Thyroid gland (tissue), 4 donors: ENCODE measurements at regions not wholly inside any gene's neighbourhood (a gene's known extent, or its start where the extent isn't known, plus 50 kb on each side); places are given as distances from the start of the nearest gene placed in this dataset.

Source experiments
- DNase-seq, 2 donors: peaks; one replicate each; pipeline ENCODE4 v3.0.0-alpha.2; 2019
- H3K27ac ChIP-seq, 3 donors: fragments of 200-600 bp; sonication (generic); 1 replicate in 2 of 3; 2 replicates in 1 of 3; pipeline ENCODE4 v1.5.1; 2016 to 2019; ENCODE audit warnings: mild to moderate bottlenecking in 1 of 3, moderate library complexity in 1 of 3
- H3K27me3 ChIP-seq: fragments of 200-600 bp; sonication (generic); one replicate; pipeline ENCODE4 v1.5.1; 2019
- H3K36me3 ChIP-seq, 2 donors: fragments of 200-600 bp; sonication (generic); one replicate each; pipeline ENCODE4 v1.5.1; 2016 to 2019
- H3K4me1 ChIP-seq, 2 donors: fragments of 200-600 bp; sonication (generic); one replicate each; pipeline ENCODE4 v1.5.1; 2017 to 2019
- H3K4me3 ChIP-seq, 3 donors: fragments of 200-600 bp; sonication (generic); replicated peaks in 1 of 3; 1 replicate in 2 of 3; 2 replicates in 1 of 3; pipeline ENCODE4 v1.5.1; 2016; ENCODE audit warnings: mild to moderate bottlenecking in 1 of 3
- H3K9me3 ChIP-seq: fragments of 200-600 bp; sonication (generic); one replicate; pipeline ENCODE4 v1.5.1; 2017
- POLR2A ChIP-seq, 2 donors: fragments of 450-650 bp; IDR thresholded peaks; one replicate each; pipeline ENCODE4 v1.6.1; 2017; ENCODE audit warnings: antibody characterized with exemption in 2 of 2, mild to moderate bottlenecking in 2 of 2, moderate library complexity in 1 of 2
- WGBS, 2 donors: methylation state at CpG; one replicate each; pipeline ENCODE4 v1.1.5; 2017; 5-methylcytosine and 5-hydroxymethylcytosine counted together
- intact Hi-C: fragments of 100-400 bp; cut with DNase I; formaldehyde crosslinking; loops from one replicate; pipeline ENCODE4 v1.15.1; 2023
- TF ChIP-seq, protein P1 (sequence below), 6 experiments: fragments of 200-600 bp in 3 of 6; fragments of 450-650 bp in 3 of 6; sonication (generic) in 3 of 6; IDR thresholded peaks; one replicate each; pipeline ENCODE4 v1.5.1; 2016 to 2019; ENCODE audit warnings: antibody characterized with exemption in 6 of 6, mild to moderate bottlenecking in 2 of 6, inconsistent platforms in 1 of 6, moderate library complexity in 1 of 6

DNA sequence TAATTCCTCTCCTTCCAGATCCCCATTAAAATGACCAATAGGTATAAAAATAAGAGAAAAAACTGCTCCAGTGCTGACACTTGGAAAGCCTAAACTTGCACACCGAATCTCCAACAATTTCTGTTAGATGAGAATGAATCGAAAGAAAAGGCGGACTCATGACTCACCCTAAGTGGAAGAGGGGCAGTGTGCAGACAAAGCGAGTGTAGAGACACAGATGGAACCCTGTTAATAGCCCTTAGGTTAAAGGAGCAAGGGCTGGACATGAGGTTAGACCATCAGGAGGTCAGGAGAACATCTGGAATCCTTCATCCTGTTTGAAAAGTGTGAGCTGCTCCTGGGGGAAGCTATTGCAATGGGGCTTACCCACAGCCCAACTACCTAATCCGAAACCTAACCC, 103.4 kb upstream of the GLI3 start:
- intact Hi-C loops: no loop called here
- no peaks in the 10 kb centered on the region for H3K27me3 ChIP-seq
- WGBS, 2 donors: 87 to 89% methylated on average over 5 of the region's 5 CpGs
- H3K36me3 ChIP-seq: no peaks in the 10 kb centered on the region
- no peak overlapping the region for H3K27ac ChIP-seq
- TF ChIP-seq POLR2A (IDR thresholded peaks at IDR 0.05): no peak
- TF ChIP-seq, protein P1, sequence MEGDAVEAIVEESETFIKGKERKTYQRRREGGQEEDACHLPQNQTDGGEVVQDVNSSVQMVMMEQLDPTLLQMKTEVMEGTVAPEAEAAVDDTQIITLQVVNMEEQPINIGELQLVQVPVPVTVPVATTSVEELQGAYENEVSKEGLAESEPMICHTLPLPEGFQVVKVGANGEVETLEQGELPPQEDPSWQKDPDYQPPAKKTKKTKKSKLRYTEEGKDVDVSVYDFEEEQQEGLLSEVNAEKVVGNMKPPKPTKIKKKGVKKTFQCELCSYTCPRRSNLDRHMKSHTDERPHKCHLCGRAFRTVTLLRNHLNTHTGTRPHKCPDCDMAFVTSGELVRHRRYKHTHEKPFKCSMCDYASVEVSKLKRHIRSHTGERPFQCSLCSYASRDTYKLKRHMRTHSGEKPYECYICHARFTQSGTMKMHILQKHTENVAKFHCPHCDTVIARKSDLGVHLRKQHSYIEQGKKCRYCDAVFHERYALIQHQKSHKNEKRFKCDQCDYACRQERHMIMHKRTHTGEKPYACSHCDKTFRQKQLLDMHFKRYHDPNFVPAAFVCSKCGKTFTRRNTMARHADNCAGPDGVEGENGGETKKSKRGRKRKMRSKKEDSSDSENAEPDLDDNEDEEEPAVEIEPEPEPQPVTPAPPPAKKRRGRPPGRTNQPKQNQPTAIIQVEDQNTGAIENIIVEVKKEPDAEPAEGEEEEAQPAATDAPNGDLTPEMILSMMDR (IDR thresholded peaks at IDR 0.05): no peak
- no peaks in the 10 kb centered on the region for H3K9me3 ChIP-seq
- H3K4me1 ChIP-seq: peaks cover 0 to 7% of the 10 kb centered on the region in 2 donors
- DNase-seq: no peak
- no peak overlapping the region for H3K4me3 ChIP-seq

- Histone ChIP-seq H3K4me1 (peaks cover 0 to 7% of the 10 kb centered on the region in 2 donors), H3K9me3 (no peaks in the 10 kb centered on the region), H3K27me3 (no peaks in the 10 kb centered on the region), H3K36me3 (no peaks in the 10 kb centered on the region), H3K4me3 (no peak overlapping the region), H3K27ac (no peak overlapping the region)
- 72 to 83% methylated on average over 4 of the region's 4 CpGs for WGBS, 2 donors
- DNase-seq: no peak
- intact Hi-C loops: no loop called here
- TF ChIP-seq, protein P1 (IDR thresholded peaks at IDR 0.05): no peak
- TF ChIP-seq POLR2A (IDR thresholded peaks at IDR 0.05): no peak
Observed at GRCh38 chr7:42338916-42339540, 102.0 kb upstream of the GLI3 start.

DNA sequence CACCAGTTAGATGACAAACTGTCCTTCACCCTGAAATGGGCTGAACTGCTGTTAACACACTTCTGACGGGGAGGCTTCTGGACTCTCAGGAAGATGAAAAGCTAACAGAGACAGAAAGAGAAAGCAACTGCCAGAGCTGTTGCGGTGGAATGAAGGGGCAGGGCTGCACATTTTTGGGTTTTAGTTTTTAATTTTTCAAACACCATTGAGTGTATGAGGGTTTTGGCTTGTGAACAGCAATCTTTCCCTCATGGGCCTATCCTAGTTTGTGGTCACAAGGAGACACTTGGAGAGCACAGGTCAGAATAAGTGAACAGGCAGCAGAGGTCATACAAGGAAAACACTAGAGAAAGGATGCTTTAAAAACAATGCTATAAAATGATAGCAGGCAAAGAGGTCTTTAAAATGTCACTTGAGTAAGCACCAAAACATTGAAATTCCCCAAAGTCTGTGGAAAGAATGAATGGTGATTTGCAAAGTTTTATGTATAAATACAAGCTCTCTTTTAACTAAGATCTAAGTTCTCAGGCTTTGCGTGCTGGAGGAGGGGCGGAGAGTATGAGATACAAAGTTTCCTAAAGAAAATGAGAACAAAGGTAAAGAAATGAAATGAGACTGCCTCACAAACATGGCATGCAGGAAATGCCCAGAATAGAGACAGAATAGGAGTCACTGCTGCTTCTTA, 101.4 kb upstream of the GLI3 start:
- Histone ChIP-seq H3K9me3 (no peaks in the 10 kb centered on the region), H3K36me3 (no peaks in the 10 kb centered on the region), H3K27ac (no peak overlapping the region), H3K27me3 (no peaks in the 10 kb centered on the region), H3K4me1 (peaks cover 0 to 7% of the 10 kb centered on the region in 2 donors), H3K4me3 (no peak overlapping the region)
- 61 to 76% methylated on average over 4 of the region's 4 CpGs for WGBS, 2 donors
- intact Hi-C loops: no loop called here
- no peak for TF ChIP-seq POLR2A (IDR thresholded peaks at IDR 0.05)
- TF ChIP-seq, protein P1 (IDR thresholded peaks at IDR 0.05): no peak
- no peak for DNase-seq

GRCh38 chr7:42337225-42337905, 100.4 kb upstream of the GLI3 start:
- TF ChIP-seq, protein P1 (IDR thresholded peaks at IDR 0.05): no peak
- TF ChIP-seq POLR2A (IDR thresholded peaks at IDR 0.05): no peak
- Histone ChIP-seq H3K36me3 (no peaks in the 10 kb centered on the region), H3K4me1 (peaks cover 0 to 7% of the 10 kb centered on the region in 2 donors), H3K9me3 (no peaks in the 10 kb centered on the region), H3K4me3 (no peak overlapping the region), H3K27me3 (no peaks in the 10 kb centered on the region), H3K27ac (no peak overlapping the region)
- intact Hi-C loops: no loop called here
- 92 to 95% methylated on average over 13 of the region's 13 CpGs for WGBS, 2 donors
- no peak for DNase-seq
